ENCODE measurements at regions not wholly inside any gene's neighbourhood (a gene's known extent, or its start where the extent isn't known, plus 50 kb on each side); places are given as distances from the start of the nearest gene placed in this dataset.

DNA sequence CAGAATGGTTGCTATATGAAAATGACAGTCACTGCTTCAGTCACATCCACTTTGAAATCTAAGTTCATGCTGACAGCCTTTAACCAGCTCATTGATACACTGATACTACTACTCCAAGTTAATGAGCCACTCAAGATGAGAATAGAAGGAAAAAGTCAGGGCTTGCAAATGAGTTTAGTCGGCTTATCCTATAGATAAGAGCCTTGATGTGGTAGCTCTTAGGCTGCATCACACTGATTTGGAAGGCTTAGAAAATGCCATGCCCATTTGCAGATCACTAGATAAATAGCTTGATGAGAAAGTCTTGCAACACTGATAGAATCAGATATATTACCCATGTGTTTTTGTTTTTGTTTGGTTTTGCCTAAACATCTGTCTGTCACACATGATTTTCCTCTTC lies 251.4 kb upstream of the ATXN7L3B start:
- H3K27ac Mint-ChIP-seq: no peak overlapping the region
- H3K27me3 Mint-ChIP-seq (ENCODE audit: low read depth in 3 of 3): no peaks in the 10 kb centered on the region
- H3K9ac ChIP-seq (ENCODE audit: insufficient read depth, low read length, poor library complexity, severe bottlenecking): no peak overlapping the region
- H4K20me1 ChIP-seq (ENCODE audit: insufficient read depth, low read length): no peaks in the 10 kb centered on the region
- no peaks in the 10 kb centered on the region for H3K36me3 ChIP-seq (replicated peaks in 1 of 2; ENCODE audit: control insufficient read depth in 1 of 2, insufficient read depth in 2 of 2, low read length in 2 of 2)
- no peak overlapping the region for H3K4me3 ChIP-seq (replicated peaks in 1 of 3; ENCODE audit: low read depth in 2 of 3, low read length in 3 of 3)
- H3K4me3 Mint-ChIP-seq: no peak overlapping the region
- no peak overlapping the region for H3K4me2 ChIP-seq (replicated peaks; ENCODE audit: extremely low read depth, low read length, poor library complexity, severe bottlenecking)
- H3K27ac ChIP-seq (ENCODE audit: low read depth in 1 of 2, low read length in 2 of 2): no peak overlapping the region
- no peak overlapping the region for H2AFZ ChIP-seq (ENCODE audit: insufficient read depth, low read depth, low read length, poor library complexity, severe bottlenecking)
- DNase-seq: no peak
- no peaks in the 10 kb centered on the region for H3K79me2 ChIP-seq (ENCODE audit: insufficient read depth, low read length)
- no peaks in the 10 kb centered on the region for H3K9me3 ChIP-seq (replicated peaks in 1 of 2; ENCODE audit: control insufficient read depth in 1 of 2, insufficient read depth in 1 of 2, low read length in 2 of 2)
- no peaks in the 10 kb centered on the region for H3K4me1 Mint-ChIP-seq
- peaks cover 0 to 3% (median 1%) of the 10 kb centered on the region in 7 donors for H3K9me3 Mint-ChIP-seq
- no peaks in the 10 kb centered on the region for H3K27me3 ChIP-seq (ENCODE audit: control insufficient read depth in 2 of 2, insufficient read depth in 2 of 2, low read length in 2 of 2)
- no peaks in the 10 kb centered on the region for H3K36me3 Mint-ChIP-seq
- TF ChIP-seq, protein P1, sequence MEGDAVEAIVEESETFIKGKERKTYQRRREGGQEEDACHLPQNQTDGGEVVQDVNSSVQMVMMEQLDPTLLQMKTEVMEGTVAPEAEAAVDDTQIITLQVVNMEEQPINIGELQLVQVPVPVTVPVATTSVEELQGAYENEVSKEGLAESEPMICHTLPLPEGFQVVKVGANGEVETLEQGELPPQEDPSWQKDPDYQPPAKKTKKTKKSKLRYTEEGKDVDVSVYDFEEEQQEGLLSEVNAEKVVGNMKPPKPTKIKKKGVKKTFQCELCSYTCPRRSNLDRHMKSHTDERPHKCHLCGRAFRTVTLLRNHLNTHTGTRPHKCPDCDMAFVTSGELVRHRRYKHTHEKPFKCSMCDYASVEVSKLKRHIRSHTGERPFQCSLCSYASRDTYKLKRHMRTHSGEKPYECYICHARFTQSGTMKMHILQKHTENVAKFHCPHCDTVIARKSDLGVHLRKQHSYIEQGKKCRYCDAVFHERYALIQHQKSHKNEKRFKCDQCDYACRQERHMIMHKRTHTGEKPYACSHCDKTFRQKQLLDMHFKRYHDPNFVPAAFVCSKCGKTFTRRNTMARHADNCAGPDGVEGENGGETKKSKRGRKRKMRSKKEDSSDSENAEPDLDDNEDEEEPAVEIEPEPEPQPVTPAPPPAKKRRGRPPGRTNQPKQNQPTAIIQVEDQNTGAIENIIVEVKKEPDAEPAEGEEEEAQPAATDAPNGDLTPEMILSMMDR (IDR thresholded peaks at IDR 0.05): no peak
- 100% methylated on average over 1 of the region's 1 CpG for WGBS (ENCODE audit: insufficient coverage)
- no peaks in the 10 kb centered on the region for H3K4me1 ChIP-seq (ENCODE audit: control insufficient read depth in 1 of 2, insufficient read depth in 2 of 2, low read length in 2 of 2)
- intact Hi-C loops (cut with micrococcal nuclease): no loop called here

- Mint-ChIP-seq H3K36me3 (no peaks in the 10 kb centered on the region), H3K27me3 (ENCODE audit: low read depth in 3 of 3) (no peaks in the 10 kb centered on the region), H3K4me1 (no peaks in the 10 kb centered on the region), H3K9me3 (peaks cover 2 to 10% (median 8%) of the 10 kb centered on the region in 7 donors), H3K27ac (no peak overlapping the region), H3K4me3 (no peak overlapping the region)
- TF ChIP-seq, protein P1 (IDR thresholded peaks at IDR 0.05): no peak
- H2AFZ ChIP-seq (ENCODE audit: insufficient read depth, low read depth, low read length, poor library complexity, severe bottlenecking): no peak overlapping the region
- H3K79me2 ChIP-seq (ENCODE audit: insufficient read depth, low read length): no peaks in the 10 kb centered on the region
- no peak for DNase-seq
- no peaks in the 10 kb centered on the region for H3K27me3 ChIP-seq (ENCODE audit: control insufficient read depth in 2 of 2, insufficient read depth in 2 of 2, low read length in 2 of 2)
- no peaks in the 10 kb centered on the region for H4K20me1 ChIP-seq (ENCODE audit: insufficient read depth, low read length)
- H3K4me3 ChIP-seq (replicated peaks in 1 of 3; ENCODE audit: low read depth in 2 of 3, low read length in 3 of 3): no peak overlapping the region
- H3K4me1 ChIP-seq (ENCODE audit: control insufficient read depth in 1 of 2, insufficient read depth in 2 of 2, low read length in 2 of 2): no peaks in the 10 kb centered on the region
- WGBS (ENCODE audit: insufficient coverage): 89% methylated on average over 23 of the region's 30 CpGs
- H3K9me3 ChIP-seq (replicated peaks in 1 of 2; ENCODE audit: control insufficient read depth in 1 of 2, insufficient read depth in 1 of 2, low read length in 2 of 2): peaks cover 0 to 17% of the 10 kb centered on the region in 2 donors
- H3K36me3 ChIP-seq (replicated peaks in 1 of 2; ENCODE audit: control insufficient read depth in 1 of 2, insufficient read depth in 2 of 2, low read length in 2 of 2): no peaks in the 10 kb centered on the region
- no peak overlapping the region for H3K27ac ChIP-seq (ENCODE audit: low read depth in 1 of 2, low read length in 2 of 2)
- no peak overlapping the region for H3K4me2 ChIP-seq (replicated peaks; ENCODE audit: extremely low read depth, low read length, poor library complexity, severe bottlenecking)
- H3K9ac ChIP-seq (ENCODE audit: insufficient read depth, low read length, poor library complexity, severe bottlenecking): no peak overlapping the region
- intact Hi-C loops (cut with micrococcal nuclease): no loop called here
These were observed 245.1 kb upstream of the ATXN7L3B start for GRCh38 chr12:74292351-74293194.

All from CD14-positive monocyte (primary cell).